KMS-11 (cell line): ENCODE measurements at regions not wholly inside any gene's neighbourhood (a gene's known extent, or its start where the extent isn't known, plus 50 kb on each side); places are given as distances from the start of the nearest gene placed in this dataset.

ENCODE experiments used
- H2AFZ ChIP-seq: fragments of 200-600 bp; sonication (generic); 2 replicates; pipeline ENCODE4 v1.6.1; 2016; ENCODE audit warnings: antibody characterized with exemption, mixed run types, low read depth
- H3K27ac ChIP-seq: fragments of 200-600 bp; sonication (generic); 2 replicates; pipeline ENCODE4 v1.6.1; 2016; ENCODE audit warnings: mild to moderate bottlenecking, mixed run types
- H3K27me3 ChIP-seq: fragments of 200-600 bp; sonication (generic); 2 replicates; pipeline ENCODE4 v1.6.1; 2017; ENCODE audit warnings: mild to moderate bottlenecking, low read depth, mixed run types, moderate library complexity; ENCODE audit not compliant: insufficient read depth
- H3K36me3 ChIP-seq: fragments of 200-600 bp; sonication (generic); 2 replicates; pipeline ENCODE4 v1.6.1; 2017; ENCODE audit warnings: mild to moderate bottlenecking, mixed run types; ENCODE audit not compliant: insufficient read depth
- H3K4me1 ChIP-seq: fragments of 200-600 bp; sonication (generic); 2 replicates; pipeline ENCODE4 v1.6.1; 2016; ENCODE audit warnings: mild to moderate bottlenecking, low read depth, mixed run types; ENCODE audit not compliant: poor library complexity, severe bottlenecking
- H3K4me2 ChIP-seq: fragments of 200-600 bp; sonication (generic); 2 replicates; pipeline ENCODE4 v1.7.0; 2016; ENCODE audit warnings: mild to moderate bottlenecking, mixed run types
- H3K4me3 ChIP-seq: fragments of 200-600 bp; sonication (generic); IDR thresholded peaks from 2 replicates; pipeline ENCODE4 v1.6.1; 2017; ENCODE audit warnings: low read depth, low read length, mixed read lengths; ENCODE audit not compliant: insufficient read depth
- H3K79me2 ChIP-seq: fragments of 200-600 bp; sonication (generic); 2 replicates; pipeline ENCODE4 v1.6.1; 2016; ENCODE audit warnings: low read depth, mixed run types; ENCODE audit not compliant: insufficient read depth
- H3K9ac ChIP-seq: fragments of 200-600 bp; sonication (generic); 2 replicates; pipeline ENCODE4 v1.6.1; 2016; ENCODE audit warnings: mild to moderate bottlenecking, mixed run types
- H4K20me1 ChIP-seq: fragments of 200-600 bp; sonication (generic); 2 replicates; pipeline ENCODE4 v1.6.1; 2016; ENCODE audit warnings: mild to moderate bottlenecking, mixed run types; ENCODE audit not compliant: insufficient read depth
- CTCF ChIP-seq: fragments of 200-600 bp; sonication (generic); conservative IDR thresholded peaks from 2 replicates; pipeline ENCODE4 v1.6.1; 2017; ENCODE audit warnings: low read depth, mild to moderate bottlenecking, antibody characterized with exemption, low read length, moderate library complexity, mixed read lengths

GRCh38 chr2:235365743-235366142 is 128.1 kb upstream of the AGAP1 start:
- Histone ChIP-seq H4K20me1 (no peaks in the 10 kb centered on the region), H3K27me3 (no peaks in the 10 kb centered on the region), H3K4me2 (no peak overlapping the region), H3K4me1 (no peaks in the 10 kb centered on the region), H3K9ac (no peak overlapping the region), H2AFZ (no peak overlapping the region), H3K36me3 (no peaks in the 10 kb centered on the region), H3K27ac (no peak overlapping the region), H3K4me3 (no peak overlapping the region), H3K79me2 (no peaks in the 10 kb centered on the region)
- TF ChIP-seq CTCF, result no peak

- TF ChIP-seq CTCF, result no peak
- H3K27ac ChIP-seq, result no peak overlapping the region
- no peaks in the 10 kb centered on the region for H3K36me3 ChIP-seq
- no peak overlapping the region for H3K4me3 ChIP-seq
- no peaks in the 10 kb centered on the region for H3K79me2 ChIP-seq
- no peak overlapping the region for H3K4me2 ChIP-seq
- H3K27me3 ChIP-seq, result no peaks in the 10 kb centered on the region
- no peak overlapping the region for H2AFZ ChIP-seq
- no peaks in the 10 kb centered on the region for H4K20me1 ChIP-seq
- no peak overlapping the region for H3K9ac ChIP-seq
- H3K4me1 ChIP-seq, result no peaks in the 10 kb centered on the region
Observed at GRCh38 chr2:235366390-235366789, 127.5 kb upstream of the AGAP1 start.

- H2AFZ ChIP-seq, result no peak overlapping the region
- no peak overlapping the region for H3K4me3 ChIP-seq
- H3K27me3 ChIP-seq, result no peaks in the 10 kb centered on the region
- H3K4me1 ChIP-seq, result no peaks in the 10 kb centered on the region
- no peak overlapping the region for H3K9ac ChIP-seq
- no peak overlapping the region for H3K4me2 ChIP-seq
- H3K79me2 ChIP-seq, result no peaks in the 10 kb centered on the region
- no peaks in the 10 kb centered on the region for H3K36me3 ChIP-seq
- no peak for TF ChIP-seq CTCF
- H4K20me1 ChIP-seq, result no peaks in the 10 kb centered on the region
- no peak overlapping the region for H3K27ac ChIP-seq
Observed at GRCh38 chr2:235366807-235367206, 127.0 kb upstream of the AGAP1 start.

- Histone ChIP-seq H3K27ac (no peak overlapping the region), H4K20me1 (no peaks in the 10 kb centered on the region), H3K79me2 (no peaks in the 10 kb centered on the region), H3K4me2 (no peak overlapping the region), H3K9ac (no peak overlapping the region), H3K36me3 (no peaks in the 10 kb centered on the region), H2AFZ (no peak overlapping the region), H3K4me1 (no peaks in the 10 kb centered on the region), H3K4me3 (no peak overlapping the region), H3K27me3 (no peaks in the 10 kb centered on the region)
- TF ChIP-seq CTCF, result no peak
Observed at GRCh38 chr2:235371018-235371417, 122.8 kb upstream of the AGAP1 start.

GRCh38 chr2:235373171-235373570 is 120.7 kb upstream of the AGAP1 start:
- no peaks in the 10 kb centered on the region for H3K4me1 ChIP-seq
- no peaks in the 10 kb centered on the region for H4K20me1 ChIP-seq
- no peaks in the 10 kb centered on the region for H3K27me3 ChIP-seq
- TF ChIP-seq CTCF, result no peak
- no peak overlapping the region for H2AFZ ChIP-seq
- no peaks in the 10 kb centered on the region for H3K79me2 ChIP-seq
- H3K27ac ChIP-seq, result no peak overlapping the region
- no peak overlapping the region for H3K9ac ChIP-seq
- H3K4me2 ChIP-seq, result no peak overlapping the region
- H3K36me3 ChIP-seq, result no peaks in the 10 kb centered on the region
- no peak overlapping the region for H3K4me3 ChIP-seq
